WTC11 (cell line): ENCODE measurements at regions not wholly inside any gene's neighbourhood (a gene's known extent, or its start where the extent isn't known, plus 50 kb on each side); places are given as distances from the start of the nearest gene placed in this dataset.
"Not testable (repeated sequence)": the region's sequence is repeated elsewhere in the genome, so short reads cannot be mapped to it uniquely, and the experiment has no call there.

Experiments used
- ELF4 ChIP-seq: sonication (generic); formaldehyde crosslinking; IDR thresholded peaks from 2 replicates; pipeline ENCODE4 v1.8.1; 2022; ENCODE audit warnings: low read depth, mild to moderate bottlenecking, moderate library complexity, missing genetic modification reagents
- TF ChIP-seq, protein P1 (sequence below): sonication (generic); formaldehyde crosslinking; IDR thresholded peaks from 2 replicates; pipeline ENCODE4 v1.8.0; 2022; ENCODE audit warnings: mild to moderate bottlenecking, missing genetic modification reagents

DNA sequence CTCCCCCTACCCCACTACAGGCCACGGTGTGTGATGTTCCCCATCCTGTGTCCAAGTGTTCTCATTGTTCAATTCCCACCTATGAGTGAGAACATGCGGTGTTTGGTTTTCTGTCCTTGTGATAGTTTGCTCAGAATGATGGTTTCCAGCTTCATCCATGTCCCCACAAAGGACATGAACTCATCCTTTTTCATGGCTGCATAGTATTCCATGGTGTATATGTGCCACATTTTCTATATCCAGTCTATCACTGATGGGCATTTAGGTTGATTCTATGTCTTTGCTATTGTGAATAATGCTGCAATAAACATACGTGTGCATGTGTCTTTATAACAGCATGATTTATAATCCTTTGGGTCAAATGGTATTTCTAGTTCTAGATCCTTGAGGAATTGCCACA is 573.4 kb downstream of the TMTC2 start:
- not testable (repeated sequence) for TF ChIP-seq ELF4
- TF ChIP-seq, protein P1, sequence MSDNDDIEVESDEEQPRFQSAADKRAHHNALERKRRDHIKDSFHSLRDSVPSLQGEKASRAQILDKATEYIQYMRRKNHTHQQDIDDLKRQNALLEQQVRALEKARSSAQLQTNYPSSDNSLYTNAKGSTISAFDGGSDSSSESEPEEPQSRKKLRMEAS, result not testable (repeated sequence)
